IPS-18c (cell line): ENCODE measurements at regions not wholly inside any gene's neighbourhood (a gene's known extent, or its start where the extent isn't known, plus 50 kb on each side); places are given as distances from the start of the nearest gene placed in this dataset.
"Not testable (repeated sequence)": the region's sequence is repeated elsewhere in the genome, so short reads cannot be mapped to it uniquely, and the experiment has no call there.

Source experiments
- H3K4me3 ChIP-seq: 2 replicates; pipeline ENCODE4 v1.7.0; 2013; ENCODE audit warnings: low read depth, mild to moderate bottlenecking, low read length, moderate library complexity; ENCODE audit not compliant: insufficient read depth
- H3K9me3 ChIP-seq: one replicate; pipeline ENCODE4 v1.6.1; 2013; ENCODE audit warnings: mild to moderate bottlenecking, low read length, moderate library complexity; ENCODE audit not compliant: control insufficient read depth, insufficient read depth

- H3K4me3 ChIP-seq = not testable (repeated sequence)
- peaks cover 31% of the 10 kb centered on the region for H3K9me3 ChIP-seq
Measured at GRCh38 chr7:68090256-68090655, 1093.6 kb downstream of the TYW1 start.

- H3K4me3 ChIP-seq = no peak overlapping the region
- H3K9me3 ChIP-seq = peaks cover 20% of the 10 kb centered on the region
Measured at GRCh38 chr7:68103319-68103718, 1106.7 kb downstream of the TYW1 start.

DNA sequence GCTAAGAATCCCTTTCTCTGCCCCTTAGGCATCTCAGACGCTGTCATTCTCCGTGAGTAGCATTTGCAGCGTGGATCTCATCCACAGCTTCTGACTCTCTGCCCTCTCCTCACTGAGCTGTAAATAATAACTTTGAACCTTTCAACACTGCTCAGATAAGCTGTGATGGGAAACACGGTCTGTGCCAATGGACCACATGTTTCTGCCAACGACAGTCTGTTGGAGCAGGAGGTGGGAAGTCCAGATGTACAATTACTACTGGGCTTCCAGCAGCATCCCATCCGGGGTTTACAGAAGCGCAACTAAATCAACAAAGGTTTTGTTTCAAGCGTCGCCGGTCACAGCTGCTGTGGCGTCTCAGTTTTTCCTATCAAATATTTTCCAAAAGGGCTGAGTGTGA is 1110.6 kb downstream of the TYW1 start:
- Histone ChIP-seq H3K4me3 (no peak overlapping the region; the same call in 1 of the 2 replicates), H3K9me3 (peaks cover 29% of the 10 kb centered on the region)

DNA sequence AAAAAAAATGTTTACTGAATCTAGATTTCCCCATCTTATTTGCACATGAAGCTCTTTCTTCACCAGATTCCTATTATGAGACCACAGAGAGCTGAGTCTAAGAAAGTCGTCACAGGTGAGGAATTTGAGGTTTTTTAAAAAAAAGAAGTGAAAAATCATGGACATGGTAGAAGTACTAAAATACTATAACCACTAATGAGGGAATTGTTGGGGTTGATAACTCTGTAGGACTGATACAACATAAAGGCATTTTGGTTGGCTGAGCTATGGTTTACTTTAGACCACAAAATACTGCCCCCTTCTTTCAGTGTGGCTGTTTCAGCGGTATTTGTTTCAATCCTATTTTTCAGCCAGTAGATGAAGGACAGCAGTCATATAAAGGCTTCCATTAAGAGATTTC is 1111.3 kb downstream of the TYW1 start:
- no peak overlapping the region for H3K4me3 ChIP-seq

GRCh38 chr7:68109299-68109698 is 1112.7 kb downstream of the TYW1 start:
- Histone ChIP-seq H3K4me3 (no peak overlapping the region), H3K9me3 (peaks cover 28% of the 10 kb centered on the region)

More for the DNA sequence above, 1111.3 kb downstream of the TYW1 start:
- H3K9me3 ChIP-seq = peaks cover 28% of the 10 kb centered on the region

DNA sequence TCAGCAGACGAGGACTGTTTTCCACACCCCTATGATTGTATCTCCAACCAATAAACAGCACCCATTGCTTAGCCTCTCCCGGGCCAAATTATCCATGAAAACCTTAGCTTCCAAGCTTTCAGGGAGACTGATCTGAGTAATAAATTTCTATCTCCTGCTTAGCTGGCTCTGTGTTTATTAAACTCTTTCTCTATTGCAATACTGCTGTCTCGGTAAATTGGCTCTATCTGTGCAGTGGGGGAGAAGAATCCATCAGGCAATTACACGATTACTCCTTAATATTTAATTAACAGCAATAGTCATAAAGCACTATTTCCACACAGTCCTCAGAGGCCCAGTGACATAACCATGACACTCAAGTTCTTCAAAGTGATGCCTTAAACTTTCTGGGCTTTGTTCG is 1122.8 kb downstream of the TYW1 start:
- H3K9me3 ChIP-seq = peaks cover 34% of the 10 kb centered on the region
- no peak overlapping the region for H3K4me3 ChIP-seq

DNA sequence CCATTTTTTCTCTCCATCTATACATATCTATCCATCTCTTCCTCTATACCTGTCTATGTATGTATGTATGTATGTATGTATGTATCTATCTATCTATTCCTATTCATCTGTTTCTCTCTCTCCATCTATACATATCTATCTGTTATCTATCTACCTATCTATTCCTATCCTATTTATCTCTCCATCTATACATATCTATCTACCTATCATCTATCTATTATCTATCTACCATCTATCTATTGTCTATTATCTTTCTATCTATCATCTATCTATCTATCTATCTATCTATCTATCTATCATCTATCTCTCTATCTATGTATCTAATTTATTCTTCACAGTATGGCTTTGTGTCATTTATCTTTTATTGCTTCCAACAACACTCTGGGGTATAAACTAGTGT is 1124.4 kb downstream of the TYW1 start:
- Histone ChIP-seq H3K4me3 (no peak overlapping the region), H3K9me3 (peaks cover 35% of the 10 kb centered on the region)

- no peak overlapping the region for H3K4me3 ChIP-seq
- H3K9me3 ChIP-seq = peaks cover 35% of the 10 kb centered on the region
Measured at GRCh38 chr7:68121655-68122054, 1125.0 kb downstream of the TYW1 start.

GRCh38 chr7:68122801-68123200 is 1126.2 kb downstream of the TYW1 start:
- peaks cover 27% of the 10 kb centered on the region for H3K9me3 ChIP-seq
- H3K4me3 ChIP-seq = no peak overlapping the region

DNA sequence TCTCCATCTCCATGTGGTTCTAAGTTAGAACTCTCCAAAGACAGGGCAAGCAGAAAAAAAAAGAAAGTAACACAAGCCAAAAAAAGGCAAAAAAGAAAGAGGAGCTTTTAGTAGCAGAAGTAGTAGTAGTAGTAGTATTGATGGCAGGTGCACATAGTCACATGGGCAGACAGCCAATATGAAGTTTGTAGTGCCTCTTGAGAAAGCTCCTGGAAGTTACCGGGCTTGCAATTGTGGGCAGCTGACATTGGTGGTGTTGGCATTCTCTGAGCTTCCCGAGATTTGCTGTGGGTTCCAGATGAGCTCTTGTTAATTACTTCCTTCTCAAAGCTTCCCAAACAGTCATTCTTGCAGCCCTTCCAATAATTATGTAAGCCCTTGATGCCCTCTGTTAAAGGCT is 1128.5 kb downstream of the TYW1 start:
- no peak overlapping the region for H3K4me3 ChIP-seq
- H3K9me3 ChIP-seq = peaks cover 22% of the 10 kb centered on the region

- Histone ChIP-seq H3K9me3 (peaks cover 17% of the 10 kb centered on the region), H3K4me3 (no peak overlapping the region)
Measured at GRCh38 chr7:68133045-68133444, 1136.4 kb downstream of the TYW1 start.

GRCh38 chr7:68143345-68143744 is 1146.7 kb downstream of the TYW1 start:
- Histone ChIP-seq H3K9me3 (peaks cover 38% of the 10 kb centered on the region), H3K4me3 (no peak overlapping the region)

DNA sequence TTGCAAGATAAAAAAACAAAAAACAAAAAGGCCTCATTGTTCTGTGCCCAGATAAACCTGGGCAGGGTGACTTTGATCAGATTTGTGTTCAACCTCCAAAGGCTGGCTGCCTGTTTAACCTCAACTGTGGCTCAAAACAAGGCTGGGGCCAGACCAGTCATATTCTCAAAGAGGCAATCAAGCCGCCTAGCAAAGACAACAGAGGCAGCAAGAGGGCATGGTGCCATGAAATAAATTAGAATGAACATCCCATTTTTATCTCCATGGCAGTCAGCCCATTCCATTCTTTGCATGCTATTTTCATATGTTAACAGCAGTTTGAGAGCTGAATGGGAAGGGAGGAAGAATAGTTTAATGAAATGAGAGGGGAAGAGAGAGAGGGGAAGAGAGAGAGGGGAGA is 1150.3 kb downstream of the TYW1 start:
- no peak overlapping the region for H3K4me3 ChIP-seq

GRCh38 chr7:68147614-68148238 is 1151.1 kb downstream of the TYW1 start:
- Histone ChIP-seq H3K4me3 (no peak overlapping the region), H3K9me3 (peaks cover 30% of the 10 kb centered on the region)

More for the DNA sequence above, 1150.3 kb downstream of the TYW1 start:
- peaks cover 31% of the 10 kb centered on the region for H3K9me3 ChIP-seq

DNA sequence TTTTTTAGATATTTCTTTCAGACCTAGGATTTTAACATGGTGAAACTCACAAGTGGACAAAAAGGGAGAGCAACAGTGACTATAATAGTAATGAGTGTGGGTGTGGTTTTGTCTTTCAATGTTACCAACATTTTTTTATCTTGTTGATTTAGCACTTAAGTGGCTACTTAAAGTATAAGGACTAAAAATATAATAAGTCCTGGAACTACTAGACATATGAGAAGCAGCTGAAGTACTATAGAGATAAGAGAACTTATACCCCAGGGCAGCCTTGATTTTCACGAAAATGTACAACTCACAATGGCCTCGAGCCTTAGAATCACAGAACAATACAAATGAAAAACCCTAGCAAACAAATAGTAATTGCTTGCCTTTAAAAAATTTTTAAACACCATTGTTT is 1151.8 kb downstream of the TYW1 start:
- H3K4me3 ChIP-seq = no peak overlapping the region
- peaks cover 26% of the 10 kb centered on the region for H3K9me3 ChIP-seq

DNA sequence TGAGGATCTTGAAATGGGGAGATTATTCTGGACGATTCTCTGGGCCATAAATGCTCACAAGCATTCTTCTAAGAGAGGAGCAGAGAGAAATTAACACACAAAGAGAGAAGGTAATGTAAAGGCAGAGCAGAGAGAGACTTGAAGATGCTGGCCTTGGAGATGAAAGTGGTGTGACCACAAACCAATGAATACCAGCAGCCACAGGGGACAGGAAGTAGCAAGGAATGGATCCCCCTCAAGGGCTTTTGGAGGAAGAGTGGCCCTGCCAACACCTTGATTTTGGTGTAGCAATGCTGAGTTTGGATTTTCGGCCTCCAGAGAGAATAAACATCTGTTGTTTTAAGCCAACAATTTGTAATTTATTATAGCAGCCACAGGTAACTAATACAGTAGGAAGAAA is 1155.6 kb downstream of the TYW1 start:
- Histone ChIP-seq H3K9me3 (peaks cover 17% of the 10 kb centered on the region), H3K4me3 (no peak overlapping the region)

DNA sequence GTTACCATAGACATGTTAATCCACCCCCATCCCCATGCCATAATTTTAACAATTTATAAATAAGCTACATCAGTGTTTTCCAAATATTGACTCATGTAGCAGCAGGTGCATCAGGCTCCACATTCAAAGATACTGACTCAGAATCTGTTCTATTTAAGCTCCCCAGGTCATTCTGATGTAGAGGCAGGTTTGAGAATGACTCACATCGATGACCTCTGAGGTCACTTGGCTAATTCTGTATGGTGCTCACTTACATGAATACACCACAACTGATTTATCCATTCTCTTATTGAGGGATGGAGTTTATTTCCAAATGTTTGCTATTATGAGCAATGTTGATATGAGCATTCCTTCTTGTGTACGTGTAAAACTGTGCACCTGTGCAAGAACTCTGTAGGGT is 1159.0 kb downstream of the TYW1 start:
- Histone ChIP-seq H3K4me3 (no peak overlapping the region), H3K9me3 (peaks cover 9% of the 10 kb centered on the region)

DNA sequence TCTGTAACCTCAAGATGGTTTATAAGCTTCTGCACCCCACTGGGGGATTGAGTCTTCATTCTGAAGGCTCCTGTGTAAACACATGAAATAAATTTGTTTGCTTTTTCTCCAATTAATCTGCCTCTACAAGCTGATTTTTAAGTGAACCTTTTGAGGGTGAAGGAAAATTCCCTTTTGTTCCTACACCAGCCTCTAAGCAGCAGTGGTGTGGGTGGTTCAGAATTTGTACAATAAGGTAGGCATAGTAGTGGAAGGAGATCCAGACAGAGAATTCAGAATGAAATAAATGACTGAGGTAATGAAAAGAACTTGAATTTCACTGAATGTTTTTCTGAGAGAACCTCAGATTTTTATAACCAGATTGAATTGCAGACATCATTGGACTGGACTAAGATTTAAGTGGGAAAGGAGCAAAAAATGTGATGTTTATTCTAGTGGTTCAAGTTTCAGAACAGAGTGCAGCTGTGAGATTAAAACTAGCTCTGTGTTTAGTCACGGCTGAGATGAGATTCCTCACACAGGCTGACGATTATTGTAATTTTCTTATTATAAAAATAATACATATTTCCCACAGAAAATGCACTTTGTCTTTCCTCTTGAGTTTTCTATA is 1162.2 kb downstream of the TYW1 start:
- H3K9me3 ChIP-seq = peaks cover 13% of the 10 kb centered on the region
- H3K4me3 ChIP-seq = no peak overlapping the region

GRCh38 chr7:68162712-68163111 is 1166.1 kb downstream of the TYW1 start:
- H3K9me3 ChIP-seq = peaks cover 27% of the 10 kb centered on the region

More at GRCh38 chr7:68162712-68163111, 1166.1 kb downstream of the TYW1 start:
- no peak overlapping the region for H3K4me3 ChIP-seq
